Sigmoid colon (tissue), 3 donors: ENCODE measurements at regions not wholly inside any gene's neighbourhood (a gene's known extent, or its start where the extent isn't known, plus 50 kb on each side); places are given as distances from the start of the nearest gene placed in this dataset.

Source experiments
- POLR2A ChIP-seq, 2 donors: fragments of 450-650 bp; IDR thresholded peaks; one replicate each; pipeline ENCODE4 v1.6.1; 2016; ENCODE audit warnings: antibody characterized with exemption in 2 of 2, mild to moderate bottlenecking in 2 of 2, moderate library complexity in 2 of 2
- TF ChIP-seq, protein P1 (sequence below), 4 experiments: fragments of 450-650 bp in 3 of 4; fragments of 200-600 bp in 1 of 4; IDR thresholded peaks; one replicate each; pipeline ENCODE4 v1.5.1; 2016 to 2019; ENCODE audit warnings: antibody characterized with exemption in 4 of 4, mild to moderate bottlenecking in 3 of 4, moderate library complexity in 2 of 4

DNA sequence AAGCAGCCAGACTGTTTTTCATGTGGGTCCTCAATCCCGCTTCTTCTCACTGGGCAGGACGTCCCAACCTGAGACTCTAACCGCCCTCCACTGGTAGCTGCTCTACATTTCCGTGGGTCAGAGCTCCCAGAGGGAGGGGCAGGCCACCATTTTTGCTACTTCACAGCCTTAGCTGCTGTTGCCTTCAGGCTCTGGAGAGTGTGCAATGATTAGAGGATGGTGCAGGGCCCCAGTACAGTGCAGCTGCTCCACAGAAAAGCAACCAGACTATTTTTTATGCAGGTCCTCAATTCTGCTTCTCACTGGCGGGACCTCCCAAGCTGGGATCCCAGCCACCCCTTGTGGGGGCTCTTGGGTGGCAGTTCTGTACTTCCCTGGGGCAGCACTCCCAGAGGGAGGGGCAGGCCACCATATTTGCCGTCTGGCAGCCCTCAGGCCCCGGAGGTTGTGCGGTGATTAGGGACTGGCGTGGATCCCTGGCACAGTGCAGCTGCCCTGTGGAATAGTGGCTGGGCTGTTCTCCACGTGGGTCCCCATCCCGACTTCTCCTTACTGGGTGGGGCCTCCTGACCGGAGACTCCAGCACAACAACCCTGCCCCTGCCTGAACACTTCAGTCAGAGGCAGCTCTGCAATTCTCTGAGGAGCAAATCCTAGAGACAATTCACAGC lies 647.6 kb upstream of the PKN2 start:
- TF ChIP-seq, protein P1, sequence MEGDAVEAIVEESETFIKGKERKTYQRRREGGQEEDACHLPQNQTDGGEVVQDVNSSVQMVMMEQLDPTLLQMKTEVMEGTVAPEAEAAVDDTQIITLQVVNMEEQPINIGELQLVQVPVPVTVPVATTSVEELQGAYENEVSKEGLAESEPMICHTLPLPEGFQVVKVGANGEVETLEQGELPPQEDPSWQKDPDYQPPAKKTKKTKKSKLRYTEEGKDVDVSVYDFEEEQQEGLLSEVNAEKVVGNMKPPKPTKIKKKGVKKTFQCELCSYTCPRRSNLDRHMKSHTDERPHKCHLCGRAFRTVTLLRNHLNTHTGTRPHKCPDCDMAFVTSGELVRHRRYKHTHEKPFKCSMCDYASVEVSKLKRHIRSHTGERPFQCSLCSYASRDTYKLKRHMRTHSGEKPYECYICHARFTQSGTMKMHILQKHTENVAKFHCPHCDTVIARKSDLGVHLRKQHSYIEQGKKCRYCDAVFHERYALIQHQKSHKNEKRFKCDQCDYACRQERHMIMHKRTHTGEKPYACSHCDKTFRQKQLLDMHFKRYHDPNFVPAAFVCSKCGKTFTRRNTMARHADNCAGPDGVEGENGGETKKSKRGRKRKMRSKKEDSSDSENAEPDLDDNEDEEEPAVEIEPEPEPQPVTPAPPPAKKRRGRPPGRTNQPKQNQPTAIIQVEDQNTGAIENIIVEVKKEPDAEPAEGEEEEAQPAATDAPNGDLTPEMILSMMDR (IDR thresholded peaks at IDR 0.05): no peak
- no peak for TF ChIP-seq POLR2A (IDR thresholded peaks at IDR 0.05)
